ENCODE measurements at regions not wholly inside any gene's neighbourhood (a gene's known extent, or its start where the extent isn't known, plus 50 kb on each side); places are given as distances from the start of the nearest gene placed in this dataset.
A peak's percentile ranks its signal among the peaks of the same experiment; 100 is the strongest.
"Not testable (repeated sequence)": the region's sequence is repeated elsewhere in the genome, so short reads cannot be mapped to it uniquely, and the experiment has no call there.

GRCh38 chr13:48843630-48844380 is 131.9 kb upstream of the FNDC3A start:
- DNase-seq (ENCODE audit: extremely low read depth in 1 of 2, low read depth in 1 of 2) = no peak

GRCh38 chr13:48844676-48845075 is 131.0 kb upstream of the FNDC3A start:
- no peak for DNase-seq (ENCODE audit: extremely low read depth in 1 of 2, low read depth in 1 of 2)

DNA sequence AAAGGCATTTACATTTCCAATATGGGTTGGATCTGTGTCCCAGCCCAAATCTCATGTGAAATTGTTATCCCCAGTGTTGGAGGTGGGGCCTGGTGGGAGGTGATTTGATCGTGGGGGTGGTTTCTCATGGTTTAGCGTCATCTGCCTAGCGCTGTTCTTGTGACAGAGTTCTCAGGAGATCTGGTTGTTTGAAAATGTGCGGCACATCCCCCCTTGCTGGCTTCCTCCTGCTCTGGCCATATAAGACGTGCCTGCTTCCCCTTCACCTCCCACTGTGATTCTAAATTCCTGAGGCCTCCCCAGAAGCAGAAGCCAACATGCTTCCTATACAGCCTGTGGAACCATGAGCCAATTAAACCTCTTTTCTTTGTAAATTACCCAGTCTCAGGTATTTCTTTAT is 126.2 kb upstream of the FNDC3A start:
- no peak for DNase-seq (ENCODE audit: extremely low read depth in 1 of 2, low read depth in 1 of 2)

DNA sequence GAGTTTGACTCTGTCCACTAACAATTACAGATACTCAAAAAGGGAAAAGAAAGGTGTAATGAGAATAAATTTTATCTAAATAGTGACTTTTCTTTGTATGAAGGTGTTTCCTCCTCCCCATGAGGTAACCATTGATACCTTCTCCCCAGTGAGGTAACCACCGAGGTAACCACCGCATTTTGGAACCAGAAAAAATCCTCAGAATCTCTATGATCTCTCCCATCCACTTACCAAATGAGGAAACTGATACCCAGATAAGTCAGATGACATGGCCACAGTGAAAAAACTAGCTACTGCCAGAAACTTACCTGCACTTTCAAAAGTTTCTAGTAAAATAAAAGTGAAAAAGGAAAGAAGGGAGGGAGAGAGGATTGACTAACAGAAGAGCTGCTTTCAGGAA is 124.0 kb upstream of the FNDC3A start:
- DNase-seq (ENCODE audit: extremely low read depth in 1 of 2, low read depth in 1 of 2) = no peak

- no peak for DNase-seq (ENCODE audit: extremely low read depth in 1 of 2, low read depth in 1 of 2)
Observed at GRCh38 chr13:48852911-48853727, 122.6 kb upstream of the FNDC3A start.

- DNase-seq (ENCODE audit: extremely low read depth in 1 of 2, low read depth in 1 of 2) = peak in 1 of 2 donors; percentile 32
Observed at GRCh38 chr13:48853728-48854102, 122.0 kb upstream of the FNDC3A start.

DNA sequence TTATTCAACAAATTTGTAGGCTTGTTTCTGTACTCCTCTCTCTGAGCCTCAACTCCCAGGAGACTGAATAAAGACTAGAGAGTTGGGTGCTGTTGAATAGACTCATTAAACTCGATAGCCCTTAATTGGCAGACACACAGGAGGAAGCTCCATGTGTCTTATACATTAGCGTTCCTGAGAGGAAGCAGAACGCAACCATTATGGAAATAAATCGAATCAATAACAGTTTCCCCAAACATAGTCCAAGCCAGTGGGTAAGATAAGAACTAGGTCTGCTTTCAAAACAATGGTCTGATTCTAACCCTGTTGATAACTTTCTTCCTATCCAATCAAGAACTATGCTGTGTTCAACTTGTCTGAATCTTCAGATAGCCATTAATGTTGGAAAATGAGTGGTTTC is 118.1 kb upstream of the FNDC3A start:
- no peak for DNase-seq (ENCODE audit: extremely low read depth in 1 of 2, low read depth in 1 of 2)

- DNase-seq (ENCODE audit: extremely low read depth in 1 of 2, low read depth in 1 of 2) = no peak
Observed at GRCh38 chr13:48858122-48858902, 117.4 kb upstream of the FNDC3A start.

GRCh38 chr13:48859272-48860105 is 116.2 kb upstream of the FNDC3A start:
- no peak for DNase-seq (ENCODE audit: extremely low read depth in 1 of 2, low read depth in 1 of 2)

GRCh38 chr13:48860364-48860763 is 115.3 kb upstream of the FNDC3A start:
- DNase-seq (ENCODE audit: extremely low read depth in 1 of 2, low read depth in 1 of 2) = no peak

GRCh38 chr13:48862572-48862971 is 113.1 kb upstream of the FNDC3A start:
- no peak for DNase-seq (ENCODE audit: extremely low read depth in 1 of 2, low read depth in 1 of 2)

GRCh38 chr13:48864100-48864499 is 111.6 kb upstream of the FNDC3A start:
- no peak for DNase-seq (ENCODE audit: extremely low read depth in 1 of 2, low read depth in 1 of 2)

DNA sequence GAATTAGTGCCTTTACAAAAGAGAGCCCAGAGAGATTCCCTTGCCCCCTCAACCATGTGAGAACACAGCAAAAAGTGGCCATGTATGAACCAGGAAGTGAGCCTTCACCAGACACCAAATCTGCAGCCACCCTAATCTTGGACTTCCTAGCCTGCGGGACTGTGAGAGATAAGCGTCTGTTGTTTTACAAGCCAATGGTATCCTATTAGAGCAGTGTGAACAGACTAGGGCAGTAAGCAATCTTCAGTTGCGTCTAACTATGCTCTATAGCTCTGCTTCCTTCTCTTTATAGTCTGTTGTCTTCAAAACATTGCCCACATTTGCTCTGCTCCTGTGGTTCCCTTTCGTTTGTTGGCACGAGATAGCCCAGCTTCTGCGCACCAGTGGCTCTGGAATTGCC is 109.5 kb upstream of the FNDC3A start:
- no peak for DNase-seq (ENCODE audit: extremely low read depth in 1 of 2, low read depth in 1 of 2)

GRCh38 chr13:48873081-48873480 is 102.6 kb upstream of the FNDC3A start:
- DNase-seq (ENCODE audit: extremely low read depth in 1 of 2, low read depth in 1 of 2) = no peak

DNA sequence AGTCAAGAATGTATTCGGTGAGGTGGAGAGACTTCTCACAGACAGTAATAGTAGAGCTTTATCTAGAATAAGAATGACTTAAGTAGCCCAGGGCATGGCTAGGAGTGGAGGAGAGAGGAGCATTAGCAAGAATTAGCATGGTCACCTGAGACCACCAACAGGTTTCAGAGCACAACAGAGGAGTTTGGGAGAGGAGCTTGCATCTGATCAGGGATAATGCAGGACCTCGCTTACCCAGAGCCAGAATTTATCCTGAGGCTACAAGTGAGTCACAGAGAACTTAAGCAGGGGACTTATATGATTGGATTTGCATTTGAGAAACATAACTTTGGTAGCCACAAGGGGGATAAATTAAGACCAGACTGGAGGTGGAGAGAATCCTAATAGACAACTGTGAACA is 102.1 kb upstream of the FNDC3A start:
- DNase-seq (ENCODE audit: extremely low read depth in 1 of 2, low read depth in 1 of 2) = no peak

- DNase-seq (ENCODE audit: extremely low read depth in 1 of 2, low read depth in 1 of 2) = no peak
Observed at GRCh38 chr13:48874165-48874564, 101.5 kb upstream of the FNDC3A start.

DNA sequence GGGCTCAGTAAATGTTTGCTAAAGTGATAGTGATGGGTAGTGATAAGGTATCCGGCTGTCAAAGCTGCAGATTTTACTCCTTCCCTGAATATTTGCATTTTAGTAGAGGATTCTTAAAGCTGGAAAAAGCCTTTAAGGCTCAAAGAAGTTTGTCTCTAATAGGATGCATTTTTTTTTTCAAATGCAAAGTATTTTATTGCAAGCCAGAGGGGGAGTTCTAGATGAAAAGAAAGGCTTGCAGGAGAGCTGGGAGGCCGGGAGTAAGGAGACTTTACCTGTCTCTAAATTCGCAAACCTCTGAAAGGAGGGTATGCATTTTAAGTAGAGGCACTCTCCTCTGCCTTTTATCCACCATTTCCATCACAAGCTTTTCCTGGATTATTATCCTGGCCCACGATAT is 100.7 kb upstream of the FNDC3A start:
- DNase-seq (ENCODE audit: extremely low read depth in 1 of 2, low read depth in 1 of 2) = no peak

- no peak for DNase-seq (ENCODE audit: extremely low read depth in 1 of 2, low read depth in 1 of 2)
Observed at GRCh38 chr13:48876289-48876688, 99.4 kb upstream of the FNDC3A start.

DNA sequence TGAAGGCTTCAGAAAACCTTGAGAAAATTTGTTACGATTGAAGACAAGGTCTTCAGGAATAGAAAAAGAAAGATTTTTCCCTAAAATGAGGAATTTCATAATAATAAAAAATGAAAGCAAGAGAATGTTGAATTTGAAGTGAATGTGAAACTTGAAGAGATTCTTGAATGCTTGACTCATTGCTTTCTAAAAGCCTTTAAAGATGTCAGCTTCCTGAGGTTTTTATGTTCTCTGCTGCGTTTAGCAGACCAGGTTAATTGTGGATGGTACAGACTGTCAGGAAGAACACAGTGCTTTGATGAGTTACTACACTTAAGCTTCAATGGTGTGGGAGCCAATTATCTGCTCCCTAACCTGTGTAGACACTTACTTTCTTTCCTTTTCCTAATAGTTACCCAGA is 96.3 kb upstream of the FNDC3A start:
- DNase-seq (ENCODE audit: extremely low read depth in 1 of 2, low read depth in 1 of 2) = no peak

- no peak for DNase-seq (ENCODE audit: extremely low read depth in 1 of 2, low read depth in 1 of 2)
Observed at GRCh38 chr13:48879854-48880253, 95.9 kb upstream of the FNDC3A start.

GRCh38 chr13:48883786-48884185 is 91.9 kb upstream of the FNDC3A start:
- DNase-seq (ENCODE audit: extremely low read depth in 1 of 2, low read depth in 1 of 2) = not testable (repeated sequence)
